ENCODE measurements at regions not wholly inside any gene's neighbourhood (a gene's known extent, or its start where the extent isn't known, plus 50 kb on each side); places are given as distances from the start of the nearest gene placed in this dataset.
"Not testable (repeated sequence)": the region's sequence is repeated elsewhere in the genome, so short reads cannot be mapped to it uniquely, and the experiment has no call there.

GRCh38 chr17:70314506-70314905, 145.2 kb downstream of the KCNJ2 start:
- no peaks in the 10 kb centered on the region for H3K9me3 Mint-ChIP-seq
- CTCF ChIA-PET = no interaction called here
- no peaks in the 10 kb centered on the region for H3K36me3 Mint-ChIP-seq
- POLR2A ChIA-PET = no interaction called here
- no peak for DNase-seq
- intact Hi-C loops (cut with micrococcal nuclease) = no loop called here
- H3K27me3 Mint-ChIP-seq = no peaks in the 10 kb centered on the region
- H3K4me3 Mint-ChIP-seq = no peak overlapping the region
- H3K27ac Mint-ChIP-seq = no peak overlapping the region
- no peaks in the 10 kb centered on the region for H3K4me1 Mint-ChIP-seq (ENCODE audit: low read depth)

DNA sequence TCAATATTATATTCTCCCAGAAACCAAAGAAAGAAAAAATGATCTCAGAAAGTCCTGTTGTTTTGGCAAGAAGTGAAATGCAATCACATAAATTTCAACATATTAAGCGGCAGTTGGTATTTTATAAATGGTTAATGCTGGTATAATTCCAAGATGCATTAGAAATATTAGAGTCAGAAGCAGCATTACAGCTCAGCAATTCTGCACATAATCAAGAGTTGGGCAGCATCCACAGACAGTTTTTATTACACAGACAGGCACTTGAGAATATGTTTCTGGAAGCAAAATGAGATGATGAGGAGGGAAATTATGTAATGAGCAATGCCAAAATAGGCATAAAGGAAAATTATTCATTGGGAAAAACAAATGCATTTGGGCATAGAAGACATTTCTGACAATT, 148.1 kb downstream of the KCNJ2 start:
- POLR2A ChIA-PET = no interaction called here
- H3K36me3 Mint-ChIP-seq = no peaks in the 10 kb centered on the region
- intact Hi-C loops (cut with micrococcal nuclease) = no loop called here
- no peak for DNase-seq
- no peaks in the 10 kb centered on the region for H3K9me3 Mint-ChIP-seq
- no peak overlapping the region for H3K4me3 Mint-ChIP-seq
- H3K27ac Mint-ChIP-seq = no peak overlapping the region
- no peaks in the 10 kb centered on the region for H3K4me1 Mint-ChIP-seq (ENCODE audit: low read depth)
- CTCF ChIA-PET = no interaction called here
- no peaks in the 10 kb centered on the region for H3K27me3 Mint-ChIP-seq

DNA sequence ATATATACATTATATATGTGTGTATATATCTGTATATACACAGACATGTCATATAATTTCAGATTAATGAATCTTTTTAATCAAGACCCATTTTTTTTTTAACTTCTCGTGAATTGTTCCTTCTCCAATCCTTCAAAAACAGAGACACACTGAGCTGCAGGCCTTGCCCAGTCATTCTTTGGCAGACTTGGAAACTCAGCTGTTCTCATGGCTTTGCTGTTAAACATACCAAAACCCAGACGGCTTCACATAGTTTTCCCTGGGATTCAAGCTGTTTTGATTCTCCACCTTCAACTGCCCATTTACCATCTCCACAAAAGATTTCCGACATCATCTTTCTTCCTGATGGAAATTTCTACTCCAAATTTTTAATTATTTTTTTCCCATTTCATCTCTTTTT, 148.7 kb downstream of the KCNJ2 start:
- Mint-ChIP-seq H3K4me3 (no peak overlapping the region), H3K27me3 (no peaks in the 10 kb centered on the region), H3K27ac (no peak overlapping the region), H3K9me3 (no peaks in the 10 kb centered on the region), H3K4me1 (ENCODE audit: low read depth) (no peaks in the 10 kb centered on the region), H3K36me3 (no peaks in the 10 kb centered on the region)
- POLR2A ChIA-PET = no interaction called here
- intact Hi-C loops (cut with micrococcal nuclease) = no loop called here
- no peak for DNase-seq
- CTCF ChIA-PET = no interaction called here

DNA sequence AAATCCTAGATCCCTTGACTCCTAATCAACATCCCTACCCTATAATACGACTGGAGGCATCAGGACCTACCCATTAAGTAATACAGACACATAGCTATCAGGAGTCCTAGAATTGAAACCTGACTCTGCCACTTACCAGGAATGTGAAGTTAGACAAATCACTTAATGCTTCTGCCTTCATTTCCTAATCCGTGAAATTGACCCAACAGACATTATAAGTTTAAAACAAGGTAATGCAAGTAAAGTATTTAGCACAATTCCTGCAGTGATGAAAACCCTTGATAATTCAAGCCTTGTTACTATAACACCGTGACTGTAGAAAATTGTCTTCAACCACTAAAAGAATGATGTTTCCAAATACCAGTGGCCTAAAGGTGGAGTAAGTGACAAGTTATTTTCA, 150.2 kb downstream of the KCNJ2 start:
- Mint-ChIP-seq H3K36me3 (no peaks in the 10 kb centered on the region), H3K4me3 (no peak overlapping the region), H3K27ac (no peak overlapping the region), H3K9me3 (no peaks in the 10 kb centered on the region), H3K27me3 (no peaks in the 10 kb centered on the region), H3K4me1 (ENCODE audit: low read depth) (no peaks in the 10 kb centered on the region)
- no peak for DNase-seq
- POLR2A ChIA-PET = no interaction called here
- intact Hi-C loops (cut with micrococcal nuclease) = no loop called here
- CTCF ChIA-PET = no interaction called here

- Mint-ChIP-seq H3K36me3 (no peaks in the 10 kb centered on the region), H3K9me3 (no peaks in the 10 kb centered on the region), H3K4me1 (ENCODE audit: low read depth) (no peaks in the 10 kb centered on the region), H3K27me3 (no peaks in the 10 kb centered on the region), H3K27ac (no peak overlapping the region), H3K4me3 (no peak overlapping the region)
- DNase-seq = no peak
- CTCF ChIA-PET = no interaction called here
- POLR2A ChIA-PET = no interaction called here
- intact Hi-C loops (cut with micrococcal nuclease) = no loop called here
Measured at GRCh38 chr17:70320673-70321345, 151.5 kb downstream of the KCNJ2 start.

DNA sequence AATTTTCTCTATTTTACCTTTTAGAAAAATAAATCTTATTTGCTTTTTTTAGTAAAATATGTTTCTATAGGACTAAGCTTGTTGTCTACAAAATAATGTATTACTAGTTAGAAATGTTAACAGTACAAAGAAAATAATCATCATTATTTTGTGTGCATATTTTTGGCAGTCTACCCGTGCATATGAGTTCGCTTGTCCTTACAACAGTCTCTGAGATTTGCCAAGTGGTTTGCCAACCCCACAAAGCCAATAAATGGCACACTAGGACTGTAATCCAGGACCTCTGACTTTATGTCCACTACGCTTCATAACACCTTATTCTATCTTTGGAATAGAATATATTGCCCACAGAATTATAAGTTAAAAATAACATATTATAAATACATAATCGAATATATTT, 152.0 kb downstream of the KCNJ2 start:
- H3K36me3 Mint-ChIP-seq = no peaks in the 10 kb centered on the region
- no peak for DNase-seq
- no peak overlapping the region for H3K27ac Mint-ChIP-seq
- H3K4me1 Mint-ChIP-seq (ENCODE audit: low read depth) = no peaks in the 10 kb centered on the region
- H3K4me3 Mint-ChIP-seq = no peak overlapping the region
- POLR2A ChIA-PET = no interaction called here
- CTCF ChIA-PET = no interaction called here
- intact Hi-C loops (cut with micrococcal nuclease) = no loop called here
- H3K27me3 Mint-ChIP-seq = no peaks in the 10 kb centered on the region
- no peaks in the 10 kb centered on the region for H3K9me3 Mint-ChIP-seq

- Mint-ChIP-seq H3K27me3 (no peaks in the 10 kb centered on the region), H3K4me3 (no peak overlapping the region), H3K9me3 (no peaks in the 10 kb centered on the region), H3K27ac (no peak overlapping the region), H3K36me3 (no peaks in the 10 kb centered on the region), H3K4me1 (ENCODE audit: low read depth) (no peaks in the 10 kb centered on the region)
- intact Hi-C loops (cut with micrococcal nuclease) = no loop called here
- POLR2A ChIA-PET = no interaction called here
- CTCF ChIA-PET = no interaction called here
- no peak for DNase-seq
Measured at GRCh38 chr17:70323269-70323668, 153.9 kb downstream of the KCNJ2 start.

DNA sequence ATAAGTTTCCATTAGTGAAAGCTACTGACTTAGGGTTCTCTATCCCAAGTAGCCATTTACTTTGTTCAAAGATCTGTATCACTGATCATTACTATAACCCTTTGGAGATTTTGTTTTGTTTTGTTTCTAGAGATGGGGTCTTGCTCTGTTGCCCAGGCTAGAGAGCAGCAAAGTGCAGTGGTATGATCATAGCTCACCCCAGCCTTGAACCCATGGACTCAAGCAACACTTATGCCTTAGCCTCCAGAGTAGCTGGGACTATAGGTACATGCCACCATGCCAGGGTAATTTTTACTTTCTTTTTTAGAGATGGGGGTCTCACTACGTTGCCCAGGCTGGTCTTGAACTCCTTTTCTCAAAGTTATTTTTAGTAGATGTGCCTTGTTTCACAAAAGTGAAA, 154.7 kb downstream of the KCNJ2 start:
- intact Hi-C loops (cut with micrococcal nuclease) = no loop called here
- Mint-ChIP-seq H3K9me3 (no peaks in the 10 kb centered on the region), H3K4me3 (no peak overlapping the region), H3K27me3 (no peaks in the 10 kb centered on the region), H3K4me1 (ENCODE audit: low read depth) (no peaks in the 10 kb centered on the region), H3K36me3 (no peaks in the 10 kb centered on the region), H3K27ac (no peak overlapping the region)
- no peak for DNase-seq
- ChIA-PET POLR2A (no interaction called here), CTCF (no interaction called here)

- POLR2A ChIA-PET = no interaction called here
- CTCF ChIA-PET = no interaction called here
- intact Hi-C loops (cut with micrococcal nuclease) = no loop called here
- Mint-ChIP-seq H3K36me3 (no peaks in the 10 kb centered on the region), H3K27ac (no peak overlapping the region), H3K27me3 (no peaks in the 10 kb centered on the region), H3K9me3 (peaks cover 2% of the 10 kb centered on the region), H3K4me3 (no peak overlapping the region), H3K4me1 (ENCODE audit: low read depth) (no peaks in the 10 kb centered on the region)
- no peak for DNase-seq
Measured at GRCh38 chr17:70327279-70327678, 157.9 kb downstream of the KCNJ2 start.

- H3K27me3 Mint-ChIP-seq = no peaks in the 10 kb centered on the region
- H3K36me3 Mint-ChIP-seq = no peaks in the 10 kb centered on the region
- POLR2A ChIA-PET = no interaction called here
- H3K4me1 Mint-ChIP-seq (ENCODE audit: low read depth) = no peaks in the 10 kb centered on the region
- H3K9me3 Mint-ChIP-seq = peaks cover 2% of the 10 kb centered on the region
- CTCF ChIA-PET = no interaction called here
- intact Hi-C loops (cut with micrococcal nuclease) = no loop called here
- H3K27ac Mint-ChIP-seq = no peak overlapping the region
- H3K4me3 Mint-ChIP-seq = no peak overlapping the region
- DNase-seq = no peak
Measured at GRCh38 chr17:70327723-70328122, 158.4 kb downstream of the KCNJ2 start.

GRCh38 chr17:70329721-70330120, 160.4 kb downstream of the KCNJ2 start:
- DNase-seq = no peak
- intact Hi-C loops (cut with micrococcal nuclease) = no loop called here
- Mint-ChIP-seq H3K9me3 (peaks cover 2% of the 10 kb centered on the region), H3K27me3 (no peaks in the 10 kb centered on the region), H3K4me1 (ENCODE audit: low read depth) (no peaks in the 10 kb centered on the region), H3K4me3 (no peak overlapping the region), H3K27ac (no peak overlapping the region), H3K36me3 (no peaks in the 10 kb centered on the region)
- CTCF ChIA-PET = no interaction called here
- POLR2A ChIA-PET = no interaction called here

GRCh38 chr17:70331066-70331465, 161.7 kb downstream of the KCNJ2 start:
- H3K4me1 Mint-ChIP-seq (ENCODE audit: low read depth); H3K36me3 Mint-ChIP-seq; H3K9me3 Mint-ChIP-seq; CTCF ChIA-PET; H3K27ac Mint-ChIP-seq; intact Hi-C loops (cut with micrococcal nuclease); H3K4me3 Mint-ChIP-seq; POLR2A ChIA-PET; DNase-seq; H3K27me3 Mint-ChIP-seq: not testable (repeated sequence)

- POLR2A ChIA-PET = no interaction called here
- no peak overlapping the region for H3K27ac Mint-ChIP-seq
- intact Hi-C loops (cut with micrococcal nuclease) = no loop called here
- no peaks in the 10 kb centered on the region for H3K4me1 Mint-ChIP-seq (ENCODE audit: low read depth)
- H3K4me3 Mint-ChIP-seq = no peak overlapping the region
- no peaks in the 10 kb centered on the region for H3K27me3 Mint-ChIP-seq
- CTCF ChIA-PET = no interaction called here
- no peak for DNase-seq
- peaks cover 2% of the 10 kb centered on the region for H3K9me3 Mint-ChIP-seq
- H3K36me3 Mint-ChIP-seq = no peaks in the 10 kb centered on the region
Measured at GRCh38 chr17:70332356-70333210, 163.3 kb downstream of the KCNJ2 start.
